H1 (cell line): ENCODE measurements at regions not wholly inside any gene's neighbourhood (a gene's known extent, or its start where the extent isn't known, plus 50 kb on each side); places are given as distances from the start of the nearest gene placed in this dataset.

Experiments used
- CTCF ChIA-PET: fragments of 300-600 bp; sonication (Branson Sonifier 250); formaldehyde crosslinking; loops from one replicate; lab custom pipeline; 2021; ENCODE audit not compliant: partially characterized antibody; lab: Charles Lee
- POLR2A ChIA-PET: fragments of 300-600 bp; sonication (Branson Sonifier 250); formaldehyde crosslinking; loops from one replicate; lab custom pipeline; 2021; ENCODE audit warnings: inconsistent platforms; ENCODE audit not compliant: partially characterized antibody; lab: Charles Lee
- DNase-seq, 2 experiments: peaks; one replicate each; pipeline versions ENCODE4 v3.0.0 to v3.0.0-alpha.2; 2010 to 2022; ENCODE audit warnings: low spot score in 2 of 2, low read depth in 1 of 2, mixed read lengths in 1 of 2
- FAIRE-seq: peaks from 2 replicates; lab custom pipeline; 2011; peaks lifted over from hg19 to GRCh38; lab: Jason Lieb, UNC
- H2AFZ ChIP-seq: 2 replicates; pipeline ENCODE4 v1.8.1; 2012; ENCODE audit warnings: low read length, inconsistent platforms
- H2AK5ac ChIP-seq: 2 replicates; pipeline ENCODE4 v1.6.1; 2013; ENCODE audit warnings: low read depth, low read length
- H2BK120ac ChIP-seq: replicated peaks from 2 replicates; pipeline ENCODE3; 2013; ENCODE audit warnings: low read depth, low read length, inconsistent platforms
- H2BK12ac ChIP-seq: 2 replicates; pipeline ENCODE4 v1.6.1; 2013; ENCODE audit warnings: low read depth, low read length
- H2BK15ac ChIP-seq: 2 replicates; pipeline ENCODE4 v1.6.1; 2013; ENCODE audit warnings: low read length
- H2BK20ac ChIP-seq: 2 replicates; pipeline ENCODE4 v1.6.1; 2013; ENCODE audit warnings: low read length
- H2BK5ac ChIP-seq: 2 replicates; pipeline ENCODE4 v1.6.1; 2013; ENCODE audit warnings: low read depth, low read length
- H3K14ac ChIP-seq: 2 replicates; pipeline ENCODE4 v1.6.1; 2013; ENCODE audit warnings: inconsistent platforms; ENCODE audit not compliant: insufficient read length
- H3K18ac ChIP-seq: 2 replicates; pipeline ENCODE4 v1.6.1; 2013; ENCODE audit warnings: low read length; ENCODE audit errors: extremely low read depth
- H3K23ac ChIP-seq: 2 replicates; pipeline ENCODE4 v1.6.1; 2013; ENCODE audit warnings: inconsistent platforms; ENCODE audit not compliant: insufficient read length
- H3K23me2 ChIP-seq: 2 replicates; pipeline ENCODE4 v1.6.1; 2013; ENCODE audit warnings: low read depth, low read length
- H3K27ac ChIP-seq: 2 replicates; pipeline ENCODE4 v1.6.1; 2011; ENCODE audit warnings: low read depth, low read length, inconsistent platforms
- H3K27me3 ChIP-seq, 4 experiments: replicated peaks in 1 of 4; 1 replicate in 1 of 4; 2 replicates in 3 of 4; pipeline versions ENCODE4 v1.6.1 to v1.8.1; 2011 to 2013; ENCODE audit warnings: low read length in 3 of 4, mild to moderate bottlenecking in 3 of 4, inconsistent platforms in 2 of 4, mixed read lengths in 2 of 4, moderate library complexity in 1 of 4; ENCODE audit not compliant: control insufficient read depth in 3 of 4, insufficient read depth in 3 of 4; ENCODE audit errors: extremely low read depth in 1 of 4
- H3K36me3 ChIP-seq, 4 experiments: 2 replicates each; pipeline versions ENCODE4 v1.6.1 to v1.8.1; 2011 to 2013; ENCODE audit warnings: mild to moderate bottlenecking in 4 of 4, low read length in 3 of 4, moderate library complexity in 2 of 4, control low read depth in 1 of 4, inconsistent platforms in 1 of 4; ENCODE audit not compliant: insufficient read depth in 4 of 4, control insufficient read depth in 2 of 4
- H3K4ac ChIP-seq: replicated peaks from 2 replicates; pipeline ENCODE3; 2013; ENCODE audit warnings: low read length, low read depth, mixed read lengths, inconsistent platforms; ENCODE audit not compliant: insufficient read length
- H3K4me1 ChIP-seq, 4 experiments: replicated peaks in 1 of 4; 1 replicate in 1 of 4; 2 replicates in 3 of 4; pipeline versions ENCODE4 v1.6.1 to v1.8.1; 2011 to 2013; ENCODE audit warnings: low read length in 3 of 4, inconsistent platforms in 2 of 4, mixed read lengths in 1 of 4; ENCODE audit not compliant: insufficient read depth in 4 of 4, control insufficient read depth in 3 of 4
- H3K4me2 ChIP-seq, 2 experiments: 2 replicates each; pipeline versions ENCODE4 v1.6.1 to v1.8.1; 2011 to 2013; ENCODE audit warnings: low read depth in 2 of 2, low read length in 2 of 2, control low read depth in 1 of 2, inconsistent platforms in 1 of 2, mild to moderate bottlenecking in 1 of 2; ENCODE audit not compliant: insufficient read depth in 1 of 2
- H3K4me3 ChIP-seq, 4 experiments: fragments of 200-600, 300-600 bp in 1 of 4; sonication (generic), shearing (Covaris generic), sonication (Bioruptor Twin) in 1 of 4; 2 replicates each; pipeline versions ENCODE4 v1.5.1 to v1.8.1; 2011 to 2016; ENCODE audit warnings: low read length in 4 of 4, low read depth in 3 of 4, control low read depth in 2 of 4, inconsistent platforms in 2 of 4, mild to moderate bottlenecking in 2 of 4, mixed read lengths in 1 of 4, moderate library complexity in 1 of 4; ENCODE audit not compliant: insufficient read depth in 2 of 4; ENCODE audit errors: extremely low read depth in 1 of 4
- H3K56ac ChIP-seq: replicated peaks from 2 replicates; pipeline ENCODE3; 2013; ENCODE audit warnings: low read depth, mild to moderate bottlenecking, mixed read lengths, low read length, inconsistent platforms; ENCODE audit not compliant: insufficient read length
- H3K79me1 ChIP-seq: 2 replicates; pipeline ENCODE4 v1.6.1; 2013; ENCODE audit warnings: low read depth, low read length, control low read depth
- H3K79me2 ChIP-seq, 2 experiments: 2 replicates each; pipeline versions ENCODE4 v1.6.1 to v1.8.1; 2012 to 2013; ENCODE audit warnings: low read length in 2 of 2, mild to moderate bottlenecking in 2 of 2, inconsistent platforms in 1 of 2; ENCODE audit not compliant: insufficient read depth in 2 of 2, control insufficient read depth in 1 of 2
- H3K9ac ChIP-seq, 4 experiments: replicated peaks in 1 of 4; 1 replicate in 1 of 4; 2 replicates in 3 of 4; pipeline versions ENCODE4 v1.6.1 to v1.8.1; 2011 to 2013; ENCODE audit warnings: low read depth in 3 of 4, low read length in 3 of 4, control low read depth in 2 of 4, mild to moderate bottlenecking in 2 of 4, moderate library complexity in 2 of 4, inconsistent platforms in 1 of 4; ENCODE audit errors: extremely low read depth in 1 of 4
- H3K9me3 ChIP-seq, 2 experiments: 2 replicates each; pipeline versions ENCODE4 v1.6.1 to v1.8.1; 2012 to 2013; ENCODE audit warnings: mild to moderate bottlenecking in 2 of 2, moderate library complexity in 2 of 2, control low read depth in 1 of 2, inconsistent platforms in 1 of 2, low read depth in 1 of 2, low read length in 1 of 2, mixed read lengths in 1 of 2; ENCODE audit not compliant: insufficient read depth in 2 of 2
- H4K20me1 ChIP-seq, 2 experiments: replicated peaks in 1 of 2; 2 replicates each; pipeline versions ENCODE3 to v1.8.1; 2011 to 2013; ENCODE audit warnings: inconsistent platforms in 2 of 2, low read length in 2 of 2, mild to moderate bottlenecking in 1 of 2; ENCODE audit not compliant: insufficient read depth in 2 of 2, control insufficient read depth in 1 of 2
- H4K5ac ChIP-seq: 2 replicates; pipeline ENCODE4 v1.6.1; 2013; ENCODE audit warnings: low read length, low read depth, mixed read lengths, inconsistent platforms; ENCODE audit not compliant: insufficient read length
- H4K8ac ChIP-seq: 2 replicates; pipeline ENCODE4 v1.8.0; 2013; ENCODE audit warnings: mild to moderate bottlenecking, moderate library complexity, low read length, inconsistent platforms; ENCODE audit not compliant: insufficient read depth; ENCODE audit errors: extremely low read depth
- H4K91ac ChIP-seq: replicated peaks from 2 replicates; pipeline ENCODE3; 2013; ENCODE audit warnings: low read length, mixed read lengths, inconsistent platforms; ENCODE audit not compliant: insufficient read length
- ATF2 ChIP-seq: IDR thresholded peaks from 2 replicates; pipeline ENCODE4 v1.6.1; 2012; ENCODE audit warnings: low read length, inconsistent platforms
- CTBP2 ChIP-seq: IDR thresholded peaks from 2 replicates; pipeline ENCODE4 v1.7.0; 2011; ENCODE audit warnings: borderline replicate concordance, mild to moderate bottlenecking, moderate library complexity, mixed read lengths, low read length; ENCODE audit not compliant: insufficient read depth, insufficient read length
- EP300 ChIP-seq, 2 experiments: IDR thresholded peaks; 1 replicate in 1 of 2; 2 replicates in 1 of 2; pipeline ENCODE4 v1.6.1; 2011 to 2012; ENCODE audit warnings: low read depth in 2 of 2, low read length in 2 of 2, mild to moderate bottlenecking in 2 of 2, borderline replicate concordance in 1 of 2, inconsistent platforms in 1 of 2, moderate library complexity in 1 of 2
- HDAC2 ChIP-seq, 2 experiments: fragments of 300-600 bp in 1 of 2; sonication (generic) in 1 of 2; IDR thresholded peaks; 2 replicates each; pipeline ENCODE4 v1.6.1; 2011 to 2012; ENCODE audit warnings: low read depth in 2 of 2, low read length in 2 of 2, mild to moderate bottlenecking in 2 of 2, moderate library complexity in 2 of 2, borderline replicate concordance in 1 of 2, inconsistent platforms in 1 of 2
- KDM1A ChIP-seq: fragments of 200-600, 300-600 bp; sonication (generic); IDR thresholded peaks from 2 replicates; pipeline ENCODE4 v1.7.1; 2016; ENCODE audit warnings: mild to moderate bottlenecking, low read length, borderline replicate concordance
- RAD21 ChIP-seq, 2 experiments: IDR thresholded peaks in 1 of 2; conservative IDR thresholded peaks in 1 of 2; 2 replicates each; pipeline ENCODE4 v1.6.1; 2011; ENCODE audit warnings: low read depth in 2 of 2, low read length in 2 of 2, improper control_type of control experiment in 1 of 2, inconsistent platforms in 1 of 2, mild to moderate bottlenecking in 1 of 2, moderate library complexity in 1 of 2
- TAF7 ChIP-seq: optimal IDR thresholded peaks from 2 replicates; pipeline ENCODE3; 2011; ENCODE audit warnings: low read depth, mild to moderate bottlenecking, inconsistent platforms, low read length, moderate library complexity, borderline replicate concordance
- WGBS, 2 experiments: shearing (Covaris generic) in 1 of 2; methylation state at CpG; one replicate each; pipeline versions ENCODE4 v1.1.6 to v1.1.7; 2013 to 2015; ENCODE audit warnings: low lambda C conversion rate in 2 of 2, mixed read lengths in 2 of 2, inconsistent platforms in 1 of 2, low coverage in 1 of 2, missing lambda C conversion rate in 1 of 2; ENCODE audit not compliant: insufficient replicate concordance in 2 of 2, insufficient coverage in 1 of 2, insufficient read length in 1 of 2; ENCODE audit errors: extremely low coverage in 1 of 2, missing lambda C conversion rate in 1 of 2; 5-methylcytosine and 5-hydroxymethylcytosine counted together
- TF ChIP-seq, protein P1 (sequence below), 3 experiments: IDR thresholded peaks; 1 replicate in 2 of 3; 2 replicates in 1 of 3; pipeline versions ENCODE4 v1.5.1 to v1.6.1; 2011; ENCODE audit warnings: low read length in 3 of 3, mild to moderate bottlenecking in 3 of 3, inconsistent platforms in 2 of 3, low read depth in 1 of 3, moderate library complexity in 1 of 3; ENCODE audit not compliant: insufficient read depth in 1 of 3; ENCODE audit errors: control extremely low read depth in 1 of 3

GRCh38 chr13:50340146-50340545 is 324.9 kb downstream of the KCNRG start:
- no peak overlapping the region for H2BK20ac ChIP-seq
- no peak overlapping the region for H3K56ac ChIP-seq
- no peaks in the 10 kb centered on the region for H3K9me3 ChIP-seq
- no peaks in the 10 kb centered on the region for H3K79me1 ChIP-seq
- H3K27ac ChIP-seq, result no peak overlapping the region
- no peaks in the 10 kb centered on the region for H4K20me1 ChIP-seq
- no peak overlapping the region for H4K5ac ChIP-seq
- H2BK12ac ChIP-seq, result no peak overlapping the region; the same call in 1 of the 2 replicates
- H2BK5ac ChIP-seq, result no peak overlapping the region
- H3K79me2 ChIP-seq, result no peaks in the 10 kb centered on the region
- no peak overlapping the region for H3K18ac ChIP-seq
- peaks cover 0 to 17% (median 2%) of the 10 kb centered on the region in 4 experiments; a peak in 4 of 7 replicates for H3K4me1 ChIP-seq
- no peak overlapping the region for H4K8ac ChIP-seq
- no peak overlapping the region for H3K9ac ChIP-seq
- H2AK5ac ChIP-seq, result peak overlapping the region; percentile 29; the same call in 1 of the 2 replicates
- POLR2A ChIA-PET, result no interaction called here
- FAIRE-seq (no peak), DNase-seq (no peak)
- H3K4me3 ChIP-seq, result no peak overlapping the region
- H3K36me3 ChIP-seq, result no peaks in the 10 kb centered on the region
- H3K27me3 ChIP-seq, result no peaks in the 10 kb centered on the region
- H3K23me2 ChIP-seq, result no peaks in the 10 kb centered on the region
- no peak overlapping the region for H3K4ac ChIP-seq
- CTCF ChIA-PET, result interaction anchor here (0.8 to 1.3 kb wide), 2 partner anchors 17 to 21 kb away, joined by 3 read pairs; no protein-coding TSS in a partner anchor
- H2AFZ ChIP-seq, result no peak overlapping the region
- H2BK120ac ChIP-seq, result no peak overlapping the region
- H2BK15ac ChIP-seq, result no peak overlapping the region
- no peak overlapping the region for H4K91ac ChIP-seq
- 90% methylated on average over 4 of the region's 4 CpGs; no CpG with 5 or more reads in 1 of the 2 experiments for WGBS, 2 experiments
- no peak overlapping the region for H3K14ac ChIP-seq
- peak overlapping the region in 1 of 2 experiments; percentile 44; a peak in 1 of 4 replicates for H3K4me2 ChIP-seq
- no peak overlapping the region for H3K23ac ChIP-seq
- TF ChIP-seq, protein P1, sequence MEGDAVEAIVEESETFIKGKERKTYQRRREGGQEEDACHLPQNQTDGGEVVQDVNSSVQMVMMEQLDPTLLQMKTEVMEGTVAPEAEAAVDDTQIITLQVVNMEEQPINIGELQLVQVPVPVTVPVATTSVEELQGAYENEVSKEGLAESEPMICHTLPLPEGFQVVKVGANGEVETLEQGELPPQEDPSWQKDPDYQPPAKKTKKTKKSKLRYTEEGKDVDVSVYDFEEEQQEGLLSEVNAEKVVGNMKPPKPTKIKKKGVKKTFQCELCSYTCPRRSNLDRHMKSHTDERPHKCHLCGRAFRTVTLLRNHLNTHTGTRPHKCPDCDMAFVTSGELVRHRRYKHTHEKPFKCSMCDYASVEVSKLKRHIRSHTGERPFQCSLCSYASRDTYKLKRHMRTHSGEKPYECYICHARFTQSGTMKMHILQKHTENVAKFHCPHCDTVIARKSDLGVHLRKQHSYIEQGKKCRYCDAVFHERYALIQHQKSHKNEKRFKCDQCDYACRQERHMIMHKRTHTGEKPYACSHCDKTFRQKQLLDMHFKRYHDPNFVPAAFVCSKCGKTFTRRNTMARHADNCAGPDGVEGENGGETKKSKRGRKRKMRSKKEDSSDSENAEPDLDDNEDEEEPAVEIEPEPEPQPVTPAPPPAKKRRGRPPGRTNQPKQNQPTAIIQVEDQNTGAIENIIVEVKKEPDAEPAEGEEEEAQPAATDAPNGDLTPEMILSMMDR (IDR thresholded peaks at IDR 0.05; ENCODE audit: control extremely low read depth in 1 of 3, insufficient read depth in 1 of 3, low read depth in 1 of 3, low read length in 3 of 3), result no peak
- TF ChIP-seq KDM1A (no peak), EP300 (IDR thresholded peaks at IDR 0.05; ENCODE audit: borderline replicate concordance in 1 of 2, low read depth in 2 of 2, low read length in 2 of 2) (no peak), HDAC2 (IDR thresholded peaks at IDR 0.05; ENCODE audit: borderline replicate concordance in 1 of 2, low read depth in 2 of 2, low read length in 2 of 2) (no peak), TAF7 (no peak), RAD21 (IDR thresholded peaks at IDR 0.05 in 1 of 2, conservative IDR thresholded peaks at IDR 0.05 in 1 of 2; ENCODE audit: low read depth in 2 of 2, low read length in 2 of 2) (no peak), CTBP2 (no peak), ATF2 (no peak)
